DOHH2 (cell line): ENCODE measurements at regions not wholly inside any gene's neighbourhood (a gene's known extent, or its start where the extent isn't known, plus 50 kb on each side); places are given as distances from the start of the nearest gene placed in this dataset.

Source experiments
- EZH2phosphoT487 ChIP-seq: fragments of 200-600 bp; sonication (generic); IDR thresholded peaks from 2 replicates; pipeline ENCODE4 v1.6.1; 2017; ENCODE audit warnings: borderline replicate concordance, mild to moderate bottlenecking, antibody characterized with exemption, low read length, moderate library complexity, mixed read lengths
- TF ChIP-seq, protein P1 (sequence below): fragments of 200-600 bp; sonication (generic); IDR thresholded peaks from one replicate; pipeline ENCODE4 v1.5.1; 2014; ENCODE audit warnings: antibody characterized with exemption, mild to moderate bottlenecking, low read depth, low read length; ENCODE audit not compliant: poor library complexity, severe bottlenecking

DNA sequence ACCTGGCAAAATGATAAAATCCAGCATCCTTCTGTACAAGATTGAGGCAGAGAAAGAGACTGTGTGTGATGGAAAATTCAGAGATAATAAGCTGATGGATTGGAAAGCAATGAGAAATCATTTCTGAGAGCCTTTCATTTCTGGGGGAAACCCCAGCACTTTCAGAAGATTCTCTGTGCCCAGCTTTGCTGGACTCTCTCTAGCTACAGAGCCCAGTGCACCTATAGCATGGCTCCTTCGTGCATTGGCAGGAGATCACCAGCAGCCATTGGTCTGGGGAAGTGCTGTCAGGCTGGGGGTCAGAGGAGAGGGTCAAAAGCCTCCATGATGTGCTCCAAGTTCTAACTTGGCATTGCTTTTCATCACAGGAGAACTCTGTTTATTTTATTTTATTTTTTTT, 259.9 kb downstream of the SOX9 start:
- TF ChIP-seq, protein P1, sequence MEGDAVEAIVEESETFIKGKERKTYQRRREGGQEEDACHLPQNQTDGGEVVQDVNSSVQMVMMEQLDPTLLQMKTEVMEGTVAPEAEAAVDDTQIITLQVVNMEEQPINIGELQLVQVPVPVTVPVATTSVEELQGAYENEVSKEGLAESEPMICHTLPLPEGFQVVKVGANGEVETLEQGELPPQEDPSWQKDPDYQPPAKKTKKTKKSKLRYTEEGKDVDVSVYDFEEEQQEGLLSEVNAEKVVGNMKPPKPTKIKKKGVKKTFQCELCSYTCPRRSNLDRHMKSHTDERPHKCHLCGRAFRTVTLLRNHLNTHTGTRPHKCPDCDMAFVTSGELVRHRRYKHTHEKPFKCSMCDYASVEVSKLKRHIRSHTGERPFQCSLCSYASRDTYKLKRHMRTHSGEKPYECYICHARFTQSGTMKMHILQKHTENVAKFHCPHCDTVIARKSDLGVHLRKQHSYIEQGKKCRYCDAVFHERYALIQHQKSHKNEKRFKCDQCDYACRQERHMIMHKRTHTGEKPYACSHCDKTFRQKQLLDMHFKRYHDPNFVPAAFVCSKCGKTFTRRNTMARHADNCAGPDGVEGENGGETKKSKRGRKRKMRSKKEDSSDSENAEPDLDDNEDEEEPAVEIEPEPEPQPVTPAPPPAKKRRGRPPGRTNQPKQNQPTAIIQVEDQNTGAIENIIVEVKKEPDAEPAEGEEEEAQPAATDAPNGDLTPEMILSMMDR, result no peak
- no peak for TF ChIP-seq EZH2phosphoT487
